Stimulated activated CD8-positive, alpha-beta memory T cell treated with anti-CD3 and anti-CD28 coated beads, Interleukin-15, amount 100 ng/mL, for 1 hour (primary cell): ENCODE measurements at regions not wholly inside any gene's neighbourhood (a gene's known extent, or its start where the extent isn't known, plus 50 kb on each side); places are given as distances from the start of the nearest gene placed in this dataset.
"Not testable (repeated sequence)": the region's sequence is repeated elsewhere in the genome, so short reads cannot be mapped to it uniquely, and the experiment has no call there.

Experiments used
- DNase-seq: peaks from one replicate; pipeline ENCODE4 v3.0.0-alpha.2; 2020; ENCODE audit warnings: low read depth

GRCh38 chr1:228796945-228797344 is 61.7 kb downstream of the RHOU start:
- DNase-seq = not testable (repeated sequence)

- DNase-seq = no peak
Measured at GRCh38 chr1:228798035-228798434, 62.8 kb downstream of the RHOU start.

GRCh38 chr1:228798548-228798947 is 63.3 kb downstream of the RHOU start:
- no peak for DNase-seq

GRCh38 chr1:228799924-228800323 is 64.6 kb downstream of the RHOU start:
- no peak for DNase-seq

- DNase-seq = no peak
Measured at GRCh38 chr1:228801068-228801467, 65.8 kb downstream of the RHOU start.

GRCh38 chr1:228802386-228803220 is 67.3 kb downstream of the RHOU start:
- DNase-seq = no peak

GRCh38 chr1:228803421-228803820 is 68.1 kb downstream of the RHOU start:
- DNase-seq = no peak

- no peak for DNase-seq
Measured at GRCh38 chr1:228804173-228804572, 68.9 kb downstream of the RHOU start.

GRCh38 chr1:228804640-228805413 is 69.5 kb downstream of the RHOU start:
- DNase-seq = no peak

GRCh38 chr1:228807904-228808605 is 72.8 kb downstream of the RHOU start:
- DNase-seq = no peak

GRCh38 chr1:228809621-228810394 is 74.5 kb downstream of the RHOU start:
- DNase-seq = no peak

GRCh38 chr1:228810395-228810758 is 75.1 kb downstream of the RHOU start:
- no peak for DNase-seq

- no peak for DNase-seq
Measured at GRCh38 chr1:228810878-228811711, 75.8 kb downstream of the RHOU start.

- DNase-seq = no peak
Measured at GRCh38 chr1:228811712-228812305, 76.5 kb downstream of the RHOU start.

GRCh38 chr1:228812961-228813360 is 77.7 kb downstream of the RHOU start:
- no peak for DNase-seq

- DNase-seq = no peak
Measured at GRCh38 chr1:228814176-228814575, 78.9 kb downstream of the RHOU start.

- DNase-seq = no peak
Measured at GRCh38 chr1:228818296-228818695, 83.0 kb downstream of the RHOU start.

- DNase-seq = no peak
Measured at GRCh38 chr1:228818928-228819630, 83.8 kb downstream of the RHOU start.

GRCh38 chr1:228821252-228821651 is 86.0 kb downstream of the RHOU start:
- no peak for DNase-seq

- DNase-seq = no peak
Measured at GRCh38 chr1:228823200-228823599, 87.9 kb downstream of the RHOU start.
